Neural progenitor cell (in vitro differentiated cells): ENCODE measurements at regions not wholly inside any gene's neighbourhood (a gene's known extent, or its start where the extent isn't known, plus 50 kb on each side); places are given as distances from the start of the nearest gene placed in this dataset.
"Not testable (repeated sequence)": the region's sequence is repeated elsewhere in the genome, so short reads cannot be mapped to it uniquely, and the experiment has no call there.

Source experiments
- DNase-seq: peaks from one replicate; pipeline ENCODE4 v3.0.0-alpha.2; 2016; ENCODE audit warnings: low spot score
- H2AFZ ChIP-seq: fragments of 200-600 bp; sonication (generic); replicated peaks from 2 replicates; pipeline ENCODE4 v1.6.1; 2016; ENCODE audit warnings: antibody characterized with exemption
- H3F3A ChIP-seq: fragments of 200-600 bp; sonication (generic); 2 replicates; pipeline ENCODE4 v1.6.1; 2016; ENCODE audit warnings: antibody characterized with exemption, low read depth
- H3K27ac ChIP-seq: fragments of 200-600 bp; sonication (generic); 2 replicates; pipeline ENCODE4 v1.5.1; 2016; ENCODE audit warnings: mild to moderate bottlenecking
- H3K27me3 ChIP-seq: fragments of 200-600 bp; sonication (generic); 2 replicates; pipeline ENCODE4 v1.6.1; 2016; ENCODE audit warnings: mild to moderate bottlenecking, moderate library complexity
- H3K36me3 ChIP-seq: fragments of 200-600 bp; sonication (generic); 2 replicates; pipeline ENCODE4 v1.5.1; 2016
- H3K4me1 ChIP-seq: fragments of 200-600 bp; sonication (generic); 2 replicates; pipeline ENCODE4 v1.6.1; 2016; ENCODE audit warnings: mixed run types
- H3K4me2 ChIP-seq: fragments of 200-600 bp; sonication (generic); 2 replicates; pipeline ENCODE4 v1.6.1; 2016
- H3K4me3 ChIP-seq: fragments of 200-600 bp; sonication (generic); 2 replicates; pipeline ENCODE4 v1.5.1; 2016
- H3K79me2 ChIP-seq: fragments of 200-600 bp; sonication (generic); 2 replicates; pipeline ENCODE4 v1.6.1; 2016; ENCODE audit warnings: low read depth
- H3K9ac ChIP-seq: fragments of 200-600 bp; sonication (generic); 2 replicates; pipeline ENCODE4 v1.6.1; 2016
- H3K9me3 ChIP-seq: fragments of 200-600 bp; sonication (generic); 2 replicates; pipeline ENCODE4 v1.5.1; 2016; ENCODE audit warnings: low read depth
- H4K20me1 ChIP-seq: fragments of 200-600 bp; sonication (generic); 2 replicates; pipeline ENCODE4 v1.6.1; 2016; ENCODE audit warnings: low read depth
- H3K27ac Mint-ChIP-seq: 3 replicates; pipeline ENCODE4 v1.8.0; 2021; ENCODE audit warnings: mixed read lengths
- H3K27me3 Mint-ChIP-seq: 2 replicates; pipeline ENCODE4 v1.8.0; 2022; ENCODE audit warnings: low read depth, mild to moderate bottlenecking, inconsistent platforms, moderate library complexity, mixed read lengths; ENCODE audit not compliant: insufficient read depth
- H3K36me3 Mint-ChIP-seq: 3 replicates; pipeline ENCODE4 v1.8.0; 2021; ENCODE audit warnings: mixed read lengths
- H3K4me1 Mint-ChIP-seq: 3 replicates; pipeline ENCODE4 v1.8.0; 2021; ENCODE audit warnings: mixed read lengths
- H3K4me3 Mint-ChIP-seq: 3 replicates; pipeline ENCODE4 v1.8.0; 2021; ENCODE audit warnings: mild to moderate bottlenecking, moderate library complexity, mixed read lengths
- H3K9me3 Mint-ChIP-seq: 3 replicates; pipeline ENCODE4 v1.8.0; 2020; ENCODE audit warnings: mixed read lengths
- EZH2 ChIP-seq: fragments of 200-600 bp; sonication (generic); IDR thresholded peaks from 2 replicates; pipeline ENCODE4 v1.6.1; 2017; ENCODE audit warnings: antibody characterized with exemption, mild to moderate bottlenecking, moderate library complexity
- EZH2phosphoT487 ChIP-seq: fragments of 200-600 bp; sonication (generic); IDR thresholded peaks from 2 replicates; pipeline ENCODE4 v1.6.1; 2017; ENCODE audit warnings: antibody characterized with exemption
- TF ChIP-seq, protein P1 (sequence below): fragments of 200-600 bp; sonication (generic); IDR thresholded peaks from 2 replicates; pipeline ENCODE4 v1.5.1; 2017; ENCODE audit warnings: antibody characterized with exemption, mild to moderate bottlenecking

DNA sequence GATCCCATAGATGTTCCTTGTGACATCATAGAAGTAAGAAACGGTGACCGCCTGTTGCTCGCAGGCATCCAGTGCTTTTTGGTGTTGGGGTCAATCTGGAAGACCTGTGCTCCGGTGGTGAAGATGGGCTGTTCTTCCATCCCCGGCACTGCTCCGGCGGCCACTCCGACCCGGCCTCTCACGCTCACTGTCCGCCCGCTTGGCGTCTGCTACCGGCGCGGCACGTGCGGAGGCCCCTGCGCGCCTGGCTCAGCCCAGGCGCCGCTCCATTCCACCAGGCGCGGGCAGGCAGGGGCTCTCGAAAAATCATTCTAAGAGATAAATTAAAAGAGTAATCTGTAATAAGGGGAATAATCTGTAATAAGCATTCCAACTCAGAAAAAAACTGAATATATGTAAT is 934.5 kb downstream of the TMEM121 start:
- no peaks in the 10 kb centered on the region for H3K4me1 Mint-ChIP-seq
- Histone ChIP-seq H4K20me1 (no peaks in the 10 kb centered on the region), H3K9me3 (peaks cover 24% of the 10 kb centered on the region), H3K9ac (no peak overlapping the region), H3K4me2 (no peak overlapping the region), H3F3A (no peaks in the 10 kb centered on the region), H3K79me2 (no peaks in the 10 kb centered on the region), H3K4me1 (no peaks in the 10 kb centered on the region), H3K36me3 (no peaks in the 10 kb centered on the region), H2AFZ (no peak overlapping the region), H3K27ac (no peak overlapping the region), H3K27me3 (no peaks in the 10 kb centered on the region), H3K4me3 (no peak overlapping the region)
- peaks cover 44% of the 10 kb centered on the region for H3K9me3 Mint-ChIP-seq
- no peak for DNase-seq
- no peaks in the 10 kb centered on the region for H3K27me3 Mint-ChIP-seq
- H3K27ac Mint-ChIP-seq, result no peak overlapping the region
- TF ChIP-seq, protein P1, sequence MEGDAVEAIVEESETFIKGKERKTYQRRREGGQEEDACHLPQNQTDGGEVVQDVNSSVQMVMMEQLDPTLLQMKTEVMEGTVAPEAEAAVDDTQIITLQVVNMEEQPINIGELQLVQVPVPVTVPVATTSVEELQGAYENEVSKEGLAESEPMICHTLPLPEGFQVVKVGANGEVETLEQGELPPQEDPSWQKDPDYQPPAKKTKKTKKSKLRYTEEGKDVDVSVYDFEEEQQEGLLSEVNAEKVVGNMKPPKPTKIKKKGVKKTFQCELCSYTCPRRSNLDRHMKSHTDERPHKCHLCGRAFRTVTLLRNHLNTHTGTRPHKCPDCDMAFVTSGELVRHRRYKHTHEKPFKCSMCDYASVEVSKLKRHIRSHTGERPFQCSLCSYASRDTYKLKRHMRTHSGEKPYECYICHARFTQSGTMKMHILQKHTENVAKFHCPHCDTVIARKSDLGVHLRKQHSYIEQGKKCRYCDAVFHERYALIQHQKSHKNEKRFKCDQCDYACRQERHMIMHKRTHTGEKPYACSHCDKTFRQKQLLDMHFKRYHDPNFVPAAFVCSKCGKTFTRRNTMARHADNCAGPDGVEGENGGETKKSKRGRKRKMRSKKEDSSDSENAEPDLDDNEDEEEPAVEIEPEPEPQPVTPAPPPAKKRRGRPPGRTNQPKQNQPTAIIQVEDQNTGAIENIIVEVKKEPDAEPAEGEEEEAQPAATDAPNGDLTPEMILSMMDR, result no peak
- TF ChIP-seq EZH2 (no peak), EZH2phosphoT487 (no peak)
- H3K4me3 Mint-ChIP-seq, result no peak overlapping the region
- H3K36me3 Mint-ChIP-seq, result no peaks in the 10 kb centered on the region

DNA sequence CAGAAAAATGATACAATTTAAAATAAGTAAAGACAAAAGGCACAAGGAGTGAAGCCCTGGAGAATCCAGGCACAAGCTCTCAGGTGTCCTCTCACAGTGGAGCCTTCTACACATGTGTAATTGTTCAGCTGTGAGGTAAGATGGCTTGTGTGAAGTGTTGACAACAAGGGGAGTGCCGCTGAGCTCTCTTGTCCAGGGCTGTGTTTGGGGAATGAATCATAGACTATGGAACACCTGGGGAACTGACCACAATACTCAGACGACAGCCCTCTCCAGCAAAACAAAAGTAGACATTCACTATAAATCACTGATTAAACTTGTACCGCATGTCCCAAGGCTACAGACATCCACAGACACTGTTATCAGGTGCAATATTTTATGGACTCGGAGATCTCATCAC is 940.1 kb downstream of the TMEM121 start:
- not testable (repeated sequence) for H3K4me1 Mint-ChIP-seq, DNase-seq, H3K27ac Mint-ChIP-seq, H3K79me2 ChIP-seq, H3K4me1 ChIP-seq, H3K9me3 ChIP-seq, H3F3A ChIP-seq, H2AFZ ChIP-seq, H3K36me3 Mint-ChIP-seq, H3K27me3 ChIP-seq, H3K36me3 ChIP-seq, H4K20me1 ChIP-seq, H3K4me2 ChIP-seq, H3K4me3 ChIP-seq, H3K27ac ChIP-seq, H3K27me3 Mint-ChIP-seq, H3K4me3 Mint-ChIP-seq, H3K9ac ChIP-seq
- peaks cover 31% of the 10 kb centered on the region for H3K9me3 Mint-ChIP-seq

DNA sequence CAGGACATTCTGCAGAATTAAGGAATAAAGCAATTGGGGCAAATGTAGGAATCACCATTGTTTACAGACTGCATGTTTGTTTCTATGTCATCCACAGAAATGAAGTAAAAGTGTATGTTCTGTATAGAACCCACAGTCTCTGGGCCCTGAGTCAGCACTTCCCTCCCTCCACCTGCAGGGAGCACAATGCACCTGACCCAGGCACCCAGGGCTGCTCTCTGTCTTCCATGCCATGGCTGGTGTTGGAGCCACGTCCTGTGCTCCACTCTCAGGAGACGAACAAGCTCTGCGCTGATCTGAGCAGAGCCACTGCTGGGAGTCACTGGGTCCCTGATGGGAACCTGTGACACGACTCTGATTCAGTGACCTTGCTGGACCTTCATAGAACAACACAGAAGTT is 942.5 kb downstream of the TMEM121 start:
- H3K36me3 Mint-ChIP-seq, H3K9ac ChIP-seq, H2AFZ ChIP-seq, H3K79me2 ChIP-seq, H3K4me3 Mint-ChIP-seq, H3K27me3 Mint-ChIP-seq, H3K9me3 ChIP-seq, H4K20me1 ChIP-seq, H3K27ac ChIP-seq, H3K4me3 ChIP-seq, H3K4me2 ChIP-seq, H3K36me3 ChIP-seq, H3K27ac Mint-ChIP-seq, H3K4me1 ChIP-seq, DNase-seq, H3K4me1 Mint-ChIP-seq, H3K27me3 ChIP-seq, H3F3A ChIP-seq: not testable (repeated sequence)
- peaks cover 29% of the 10 kb centered on the region for H3K9me3 Mint-ChIP-seq

DNA sequence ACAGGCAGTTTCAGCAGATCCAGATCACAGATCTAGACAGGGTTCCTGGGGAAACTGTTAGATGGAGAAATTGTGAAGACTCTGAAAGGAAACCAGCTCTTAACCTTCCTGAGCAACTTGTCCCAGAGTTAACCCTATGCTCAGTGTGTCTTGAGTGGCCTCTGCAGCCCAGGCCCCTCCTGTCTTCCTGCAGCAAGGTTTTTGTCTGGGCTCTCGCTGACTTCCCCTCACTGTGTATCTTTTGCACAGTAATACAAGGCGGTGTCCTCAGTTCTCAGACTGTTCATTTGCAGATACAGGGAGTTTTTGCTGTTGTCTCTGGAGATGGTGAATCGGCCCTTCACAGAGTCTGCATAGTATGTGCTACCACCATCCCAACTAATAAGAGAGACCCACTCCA is 943.6 kb downstream of the TMEM121 start:
- not testable (repeated sequence) for H4K20me1 ChIP-seq, H3K27ac Mint-ChIP-seq

DNA sequence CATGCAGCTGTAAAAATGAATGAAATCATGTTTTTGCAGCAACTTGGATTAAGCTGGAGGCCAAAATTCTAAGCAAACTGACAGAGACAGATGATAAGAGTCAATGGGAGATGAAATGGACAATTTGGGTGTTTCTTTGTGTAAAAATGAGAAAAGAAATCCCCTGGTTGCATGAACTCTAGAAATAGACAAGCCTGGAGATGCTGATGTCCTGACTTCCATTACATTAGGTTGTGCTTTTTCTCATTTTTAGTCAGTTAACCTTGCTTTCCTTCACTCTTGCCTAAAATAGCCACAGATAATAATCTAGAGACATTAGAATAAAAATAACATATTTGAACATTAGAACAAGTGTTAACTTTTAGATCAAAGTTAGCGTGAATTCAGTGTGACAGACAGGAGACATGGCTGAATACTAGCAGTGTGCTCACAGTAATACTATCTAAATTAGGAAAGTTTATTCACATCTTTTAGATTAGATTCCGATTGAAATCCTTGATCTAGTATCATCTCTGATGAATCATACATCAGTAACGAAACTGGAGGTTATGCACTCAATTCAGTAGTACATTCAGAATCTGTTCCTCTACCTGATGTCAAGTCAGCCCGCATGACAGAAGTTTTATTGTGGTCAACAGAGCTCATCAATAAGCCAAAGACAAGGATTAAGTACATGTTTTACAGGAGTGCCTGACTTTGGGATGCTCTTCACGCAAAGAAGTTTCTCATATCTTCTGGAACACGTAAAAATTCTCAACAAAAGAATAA is 948.1 kb downstream of the TMEM121 start:
- H3K9me3 Mint-ChIP-seq, result peaks cover 11% of the 10 kb centered on the region
- DNase-seq, result not testable (repeated sequence)

More for the DNA sequence above, 943.6 kb downstream of the TMEM121 start:
- not testable (repeated sequence) for H2AFZ ChIP-seq, H3K79me2 ChIP-seq, H3K4me1 Mint-ChIP-seq, H3F3A ChIP-seq, H3K36me3 Mint-ChIP-seq, H3K4me3 ChIP-seq, DNase-seq, H3K4me2 ChIP-seq, H3K27me3 ChIP-seq, H3K4me1 ChIP-seq, H3K36me3 ChIP-seq, H3K4me3 Mint-ChIP-seq, H3K27ac ChIP-seq, H3K9me3 ChIP-seq, H3K9ac ChIP-seq, H3K27me3 Mint-ChIP-seq
- peaks cover 24% of the 10 kb centered on the region for H3K9me3 Mint-ChIP-seq

DNA sequence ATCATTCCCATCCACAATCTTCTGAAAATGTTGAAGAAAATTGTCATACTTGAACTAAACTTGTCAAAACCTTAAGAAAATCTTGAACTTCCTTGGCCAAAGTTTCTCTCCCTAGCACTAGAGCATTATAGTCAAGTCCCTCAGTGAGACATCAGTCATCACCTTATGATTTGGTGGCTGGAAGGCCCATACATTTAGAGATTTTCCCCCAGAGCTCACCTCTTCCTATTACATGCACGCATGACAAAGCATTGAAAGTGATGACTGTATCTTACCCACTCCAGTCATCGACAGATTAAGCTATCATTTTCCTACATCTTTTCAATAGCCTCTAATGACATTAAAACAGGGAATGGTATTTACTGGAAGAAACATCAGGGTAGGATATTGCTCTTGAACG is 948.8 kb downstream of the TMEM121 start:
- H3K27me3 Mint-ChIP-seq, H3K4me3 Mint-ChIP-seq, H3K9me3 Mint-ChIP-seq, H3K4me2 ChIP-seq, H3K27me3 ChIP-seq, H3K27ac ChIP-seq, H3K9ac ChIP-seq, H3K4me1 ChIP-seq, H3F3A ChIP-seq, H4K20me1 ChIP-seq, H2AFZ ChIP-seq, H3K9me3 ChIP-seq, H3K4me3 ChIP-seq, H3K36me3 ChIP-seq, H3K79me2 ChIP-seq, DNase-seq, H3K36me3 Mint-ChIP-seq, H3K4me1 Mint-ChIP-seq, H3K27ac Mint-ChIP-seq: not testable (repeated sequence)

More for the DNA sequence above, 948.1 kb downstream of the TMEM121 start:
- not testable (repeated sequence) for H4K20me1 ChIP-seq, H3K36me3 ChIP-seq, H3K9me3 ChIP-seq, H3K27ac ChIP-seq, H3K27me3 Mint-ChIP-seq, H3K4me3 ChIP-seq, H3F3A ChIP-seq, H3K9ac ChIP-seq, H3K79me2 ChIP-seq, H3K4me2 ChIP-seq, H3K27ac Mint-ChIP-seq, H3K4me1 ChIP-seq, H3K4me1 Mint-ChIP-seq, H2AFZ ChIP-seq, H3K4me3 Mint-ChIP-seq, H3K36me3 Mint-ChIP-seq, H3K27me3 ChIP-seq

DNA sequence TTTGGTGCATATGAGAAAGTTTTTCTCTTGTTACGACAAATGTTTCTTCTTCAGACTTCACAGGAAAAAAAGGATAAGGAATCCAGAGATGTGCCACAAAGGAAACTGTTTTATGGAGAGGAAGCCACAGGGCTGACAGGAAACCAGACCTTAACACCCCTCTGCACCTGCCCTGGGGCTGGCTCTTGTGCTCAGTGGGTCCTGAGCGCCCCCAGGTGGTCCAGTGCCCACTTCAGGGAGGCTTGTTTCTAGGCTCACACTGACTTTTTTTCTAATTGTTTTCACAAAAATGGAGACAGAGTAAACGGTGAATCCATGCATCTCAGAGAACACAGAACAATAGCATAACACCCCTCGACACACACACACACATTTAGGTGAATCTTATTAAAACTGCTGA is 951.2 kb downstream of the TMEM121 start:
- H3K4me1 Mint-ChIP-seq, H3K9me3 Mint-ChIP-seq, H3K27me3 Mint-ChIP-seq, H2AFZ ChIP-seq, H3K4me3 ChIP-seq, H3K27ac Mint-ChIP-seq, H3K4me2 ChIP-seq, DNase-seq, H3K4me3 Mint-ChIP-seq, H3K36me3 Mint-ChIP-seq, H3K9me3 ChIP-seq, H3K36me3 ChIP-seq, H3F3A ChIP-seq, H4K20me1 ChIP-seq, H3K9ac ChIP-seq, H3K27me3 ChIP-seq, H3K27ac ChIP-seq, H3K79me2 ChIP-seq, H3K4me1 ChIP-seq: not testable (repeated sequence)
